ENCODE measurements at regions not wholly inside any gene's neighbourhood (a gene's known extent, or its start where the extent isn't known, plus 50 kb on each side); places are given as distances from the start of the nearest gene placed in this dataset.

DNA sequence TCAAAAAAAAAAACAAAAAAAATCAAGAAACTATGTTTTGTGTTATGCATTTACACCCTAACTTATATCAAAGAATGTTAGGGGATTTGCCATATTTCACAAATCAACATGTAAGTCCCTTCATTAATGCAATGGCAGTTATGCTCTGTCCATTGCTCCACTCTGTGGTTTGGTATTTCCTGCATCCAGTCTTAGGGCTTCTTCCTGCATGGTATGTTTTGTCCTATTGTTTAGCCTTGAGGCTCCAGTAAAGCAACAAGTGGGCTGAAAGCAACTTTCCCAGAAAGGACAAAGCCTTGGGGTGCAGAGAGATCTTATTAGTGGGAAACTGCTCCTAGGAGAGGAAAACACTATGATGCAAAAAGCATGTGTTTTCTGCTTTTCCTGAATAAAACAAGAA lies 474.1 kb downstream of the IRS1 start:
- TF ChIP-seq, protein P1, sequence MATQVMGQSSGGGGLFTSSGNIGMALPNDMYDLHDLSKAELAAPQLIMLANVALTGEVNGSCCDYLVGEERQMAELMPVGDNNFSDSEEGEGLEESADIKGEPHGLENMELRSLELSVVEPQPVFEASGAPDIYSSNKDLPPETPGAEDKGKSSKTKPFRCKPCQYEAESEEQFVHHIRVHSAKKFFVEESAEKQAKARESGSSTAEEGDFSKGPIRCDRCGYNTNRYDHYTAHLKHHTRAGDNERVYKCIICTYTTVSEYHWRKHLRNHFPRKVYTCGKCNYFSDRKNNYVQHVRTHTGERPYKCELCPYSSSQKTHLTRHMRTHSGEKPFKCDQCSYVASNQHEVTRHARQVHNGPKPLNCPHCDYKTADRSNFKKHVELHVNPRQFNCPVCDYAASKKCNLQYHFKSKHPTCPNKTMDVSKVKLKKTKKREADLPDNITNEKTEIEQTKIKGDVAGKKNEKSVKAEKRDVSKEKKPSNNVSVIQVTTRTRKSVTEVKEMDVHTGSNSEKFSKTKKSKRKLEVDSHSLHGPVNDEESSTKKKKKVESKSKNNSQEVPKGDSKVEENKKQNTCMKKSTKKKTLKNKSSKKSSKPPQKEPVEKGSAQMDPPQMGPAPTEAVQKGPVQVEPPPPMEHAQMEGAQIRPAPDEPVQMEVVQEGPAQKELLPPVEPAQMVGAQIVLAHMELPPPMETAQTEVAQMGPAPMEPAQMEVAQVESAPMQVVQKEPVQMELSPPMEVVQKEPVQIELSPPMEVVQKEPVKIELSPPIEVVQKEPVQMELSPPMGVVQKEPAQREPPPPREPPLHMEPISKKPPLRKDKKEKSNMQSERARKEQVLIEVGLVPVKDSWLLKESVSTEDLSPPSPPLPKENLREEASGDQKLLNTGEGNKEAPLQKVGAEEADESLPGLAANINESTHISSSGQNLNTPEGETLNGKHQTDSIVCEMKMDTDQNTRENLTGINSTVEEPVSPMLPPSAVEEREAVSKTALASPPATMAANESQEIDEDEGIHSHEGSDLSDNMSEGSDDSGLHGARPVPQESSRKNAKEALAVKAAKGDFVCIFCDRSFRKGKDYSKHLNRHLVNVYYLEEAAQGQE (IDR thresholded peaks at IDR 0.05; ENCODE audit: borderline replicate concordance in 1 of 2, low read depth in 1 of 2, low read length in 2 of 2) = no peak
- TF ChIP-seq, protein P2, sequence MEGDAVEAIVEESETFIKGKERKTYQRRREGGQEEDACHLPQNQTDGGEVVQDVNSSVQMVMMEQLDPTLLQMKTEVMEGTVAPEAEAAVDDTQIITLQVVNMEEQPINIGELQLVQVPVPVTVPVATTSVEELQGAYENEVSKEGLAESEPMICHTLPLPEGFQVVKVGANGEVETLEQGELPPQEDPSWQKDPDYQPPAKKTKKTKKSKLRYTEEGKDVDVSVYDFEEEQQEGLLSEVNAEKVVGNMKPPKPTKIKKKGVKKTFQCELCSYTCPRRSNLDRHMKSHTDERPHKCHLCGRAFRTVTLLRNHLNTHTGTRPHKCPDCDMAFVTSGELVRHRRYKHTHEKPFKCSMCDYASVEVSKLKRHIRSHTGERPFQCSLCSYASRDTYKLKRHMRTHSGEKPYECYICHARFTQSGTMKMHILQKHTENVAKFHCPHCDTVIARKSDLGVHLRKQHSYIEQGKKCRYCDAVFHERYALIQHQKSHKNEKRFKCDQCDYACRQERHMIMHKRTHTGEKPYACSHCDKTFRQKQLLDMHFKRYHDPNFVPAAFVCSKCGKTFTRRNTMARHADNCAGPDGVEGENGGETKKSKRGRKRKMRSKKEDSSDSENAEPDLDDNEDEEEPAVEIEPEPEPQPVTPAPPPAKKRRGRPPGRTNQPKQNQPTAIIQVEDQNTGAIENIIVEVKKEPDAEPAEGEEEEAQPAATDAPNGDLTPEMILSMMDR (CRISPR knock-in tag; IDR thresholded peaks at IDR 0.05) = no peak
- TF ChIP-seq, protein P3, sequence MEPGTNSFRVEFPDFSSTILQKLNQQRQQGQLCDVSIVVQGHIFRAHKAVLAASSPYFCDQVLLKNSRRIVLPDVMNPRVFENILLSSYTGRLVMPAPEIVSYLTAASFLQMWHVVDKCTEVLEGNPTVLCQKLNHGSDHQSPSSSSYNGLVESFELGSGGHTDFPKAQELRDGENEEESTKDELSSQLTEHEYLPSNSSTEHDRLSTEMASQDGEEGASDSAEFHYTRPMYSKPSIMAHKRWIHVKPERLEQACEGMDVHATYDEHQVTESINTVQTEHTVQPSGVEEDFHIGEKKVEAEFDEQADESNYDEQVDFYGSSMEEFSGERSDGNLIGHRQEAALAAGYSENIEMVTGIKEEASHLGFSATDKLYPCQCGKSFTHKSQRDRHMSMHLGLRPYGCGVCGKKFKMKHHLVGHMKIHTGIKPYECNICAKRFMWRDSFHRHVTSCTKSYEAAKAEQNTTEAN (CRISPR knock-in tag; conservative IDR thresholded peaks at IDR 0.05) = no peak
- TF ChIP-seq ZNF777 (CRISPR knock-in tag; IDR thresholded peaks at IDR 0.05) (no peak), ZNF12 (CRISPR knock-in tag; IDR thresholded peaks at IDR 0.05) (no peak), POLR2AphosphoS5 (IDR thresholded peaks at IDR 0.05; ENCODE audit: low read depth, low read length) (no peak), KAT2B (IDR thresholded peaks at IDR 0.05; ENCODE audit: borderline replicate concordance, low read depth, low read length) (no peak), TEAD2 (CRISPR knock-in tag; IDR thresholded peaks at IDR 0.05) (no peak), ZZZ3 (CRISPR knock-in tag; IDR thresholded peaks at IDR 0.05; ENCODE audit: borderline replicate concordance) (no peak), EZH2 (conservative IDR thresholded peaks at IDR 0.05; ENCODE audit: low read depth, low read length) (no peak), ZKSCAN1 (IDR thresholded peaks at IDR 0.05; ENCODE audit: low read length) (no peak), ELF3 (CRISPR knock-in tag; IDR thresholded peaks at IDR 0.05) (no peak)
- TF ChIP-seq, protein P4, sequence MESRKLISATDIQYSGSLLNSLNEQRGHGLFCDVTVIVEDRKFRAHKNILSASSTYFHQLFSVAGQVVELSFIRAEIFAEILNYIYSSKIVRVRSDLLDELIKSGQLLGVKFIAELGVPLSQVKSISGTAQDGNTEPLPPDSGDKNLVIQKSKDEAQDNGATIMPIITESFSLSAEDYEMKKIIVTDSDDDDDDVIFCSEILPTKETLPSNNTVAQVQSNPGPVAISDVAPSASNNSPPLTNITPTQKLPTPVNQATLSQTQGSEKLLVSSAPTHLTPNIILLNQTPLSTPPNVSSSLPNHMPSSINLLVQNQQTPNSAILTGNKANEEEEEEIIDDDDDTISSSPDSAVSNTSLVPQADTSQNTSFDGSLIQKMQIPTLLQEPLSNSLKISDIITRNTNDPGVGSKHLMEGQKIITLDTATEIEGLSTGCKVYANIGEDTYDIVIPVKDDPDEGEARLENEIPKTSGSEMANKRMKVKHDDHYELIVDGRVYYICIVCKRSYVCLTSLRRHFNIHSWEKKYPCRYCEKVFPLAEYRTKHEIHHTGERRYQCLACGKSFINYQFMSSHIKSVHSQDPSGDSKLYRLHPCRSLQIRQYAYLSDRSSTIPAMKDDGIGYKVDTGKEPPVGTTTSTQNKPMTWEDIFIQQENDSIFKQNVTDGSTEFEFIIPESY (CRISPR knock-in tag; IDR thresholded peaks at IDR 0.05) = no peak
- TF ChIP-seq, protein P5, sequence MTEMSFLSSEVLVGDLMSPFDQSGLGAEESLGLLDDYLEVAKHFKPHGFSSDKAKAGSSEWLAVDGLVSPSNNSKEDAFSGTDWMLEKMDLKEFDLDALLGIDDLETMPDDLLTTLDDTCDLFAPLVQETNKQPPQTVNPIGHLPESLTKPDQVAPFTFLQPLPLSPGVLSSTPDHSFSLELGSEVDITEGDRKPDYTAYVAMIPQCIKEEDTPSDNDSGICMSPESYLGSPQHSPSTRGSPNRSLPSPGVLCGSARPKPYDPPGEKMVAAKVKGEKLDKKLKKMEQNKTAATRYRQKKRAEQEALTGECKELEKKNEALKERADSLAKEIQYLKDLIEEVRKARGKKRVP (CRISPR knock-in tag; IDR thresholded peaks at IDR 0.05) = no peak
